GM19240 (cell line): ENCODE measurements at regions not wholly inside any gene's neighbourhood (a gene's known extent, or its start where the extent isn't known, plus 50 kb on each side); places are given as distances from the start of the nearest gene placed in this dataset.
"Not testable (repeated sequence)": the region's sequence is repeated elsewhere in the genome, so short reads cannot be mapped to it uniquely, and the experiment has no call there.

Experiments
- DNase-seq: peaks from one replicate; pipeline ENCODE4 v3.0.0; 2011; ENCODE audit warnings: low spot score; ENCODE audit not compliant: insufficient read length

GRCh38 chr20:48445827-48446226 is 382.0 kb downstream of the PREX1 start:
- DNase-seq, result no peak

GRCh38 chr20:48444249-48444648 is 383.6 kb downstream of the PREX1 start:
- no peak for DNase-seq

- no peak for DNase-seq
These were observed 386.9 kb downstream of the PREX1 start for GRCh38 chr20:48440916-48441315.

GRCh38 chr20:48440261-48440660 is 387.5 kb downstream of the PREX1 start:
- DNase-seq, result not testable (repeated sequence)

GRCh38 chr20:48437146-48437545 is 390.7 kb downstream of the PREX1 start:
- no peak for DNase-seq

GRCh38 chr20:48436609-48437008 is 391.2 kb downstream of the PREX1 start:
- DNase-seq, result not testable (repeated sequence)

GRCh38 chr20:48433178-48433577 is 394.6 kb downstream of the PREX1 start:
- DNase-seq, result no peak

- no peak for DNase-seq
These were observed 395.3 kb downstream of the PREX1 start for GRCh38 chr20:48432494-48432832.

GRCh38 chr20:48431653-48432493 is 395.9 kb downstream of the PREX1 start:
- no peak for DNase-seq

- no peak for DNase-seq
These were observed 401.2 kb downstream of the PREX1 start for GRCh38 chr20:48426630-48427029.

- no peak for DNase-seq
These were observed 401.8 kb downstream of the PREX1 start for GRCh38 chr20:48425817-48426612.

- DNase-seq, result no peak
These were observed 402.5 kb downstream of the PREX1 start for GRCh38 chr20:48425321-48425720.

- no peak for DNase-seq
These were observed 405.4 kb downstream of the PREX1 start for GRCh38 chr20:48422242-48422960.

- no peak for DNase-seq
These were observed 406.3 kb downstream of the PREX1 start for GRCh38 chr20:48421547-48421946.

- DNase-seq, result no peak
These were observed 407.6 kb downstream of the PREX1 start for GRCh38 chr20:48420176-48420575.

- no peak for DNase-seq
These were observed 408.6 kb downstream of the PREX1 start for GRCh38 chr20:48419173-48419572.

- no peak for DNase-seq
These were observed 411.8 kb downstream of the PREX1 start for GRCh38 chr20:48416002-48416401.

- no peak for DNase-seq
These were observed 413.0 kb downstream of the PREX1 start for GRCh38 chr20:48414786-48415185.

GRCh38 chr20:48411919-48412522 is 415.8 kb downstream of the PREX1 start:
- DNase-seq, result no peak

- DNase-seq, result no peak
These were observed 416.6 kb downstream of the PREX1 start for GRCh38 chr20:48411245-48411644.

GRCh38 chr20:48409055-48409615 is 418.7 kb downstream of the PREX1 start:
- DNase-seq, result no peak
